Subcutaneous abdominal adipose tissue (tissue), 5 donors: ENCODE measurements at regions not wholly inside any gene's neighbourhood (a gene's known extent, or its start where the extent isn't known, plus 50 kb on each side); places are given as distances from the start of the nearest gene placed in this dataset.

ENCODE experiments used
- H3K27ac ChIP-seq: one replicate; pipeline ENCODE4 v1.7.0; 2013; ENCODE audit warnings: low read depth, mild to moderate bottlenecking, inconsistent platforms, low read length, moderate library complexity
- H3K27me3 ChIP-seq, 5 donors: one replicate each; pipeline ENCODE4 v1.7.0; 2013; ENCODE audit warnings: low read length in 5 of 5, inconsistent platforms in 1 of 5; ENCODE audit not compliant: control insufficient read depth in 5 of 5, insufficient read depth in 4 of 5
- H3K36me3 ChIP-seq, 5 donors: one replicate each; pipeline ENCODE4 v1.7.0; 2013; ENCODE audit warnings: low read length in 5 of 5; ENCODE audit not compliant: control insufficient read depth in 5 of 5, insufficient read depth in 5 of 5
- H3K4me1 ChIP-seq, 5 donors: one replicate each; pipeline ENCODE4 v1.7.0; 2013; ENCODE audit warnings: low read length in 5 of 5, mild to moderate bottlenecking in 3 of 5, moderate library complexity in 1 of 5; ENCODE audit not compliant: control insufficient read depth in 5 of 5, insufficient read depth in 5 of 5
- H3K4me3 ChIP-seq, 5 donors: one replicate each; pipeline ENCODE4 v1.7.0; 2013; ENCODE audit warnings: low read length in 5 of 5, low read depth in 1 of 5
- H3K9ac ChIP-seq, 5 donors: one replicate each; pipeline ENCODE4 v1.7.0; 2013; ENCODE audit warnings: low read length in 5 of 5, mild to moderate bottlenecking in 4 of 5, moderate library complexity in 3 of 5
- H3K9me3 ChIP-seq, 5 donors: one replicate each; pipeline ENCODE4 v1.7.0; 2013; ENCODE audit warnings: low read length in 5 of 5; ENCODE audit not compliant: control insufficient read depth in 5 of 5
- donor health status: healthy.
- donor health status: healthy.
- donor health status: healthy.
- donor health status: healthy.
- donor health status: healthy.

GRCh38 chr12:128047266-128048060, 219.5 kb upstream of the TMEM132C start:
- Histone ChIP-seq H3K27ac (no peak overlapping the region), H3K27me3 (no peaks in the 10 kb centered on the region), H3K4me3 (no peak overlapping the region), H3K36me3 (no peaks in the 10 kb centered on the region), H3K4me1 (no peaks in the 10 kb centered on the region), H3K9ac (no peak overlapping the region), H3K9me3 (no peaks in the 10 kb centered on the region)

DNA sequence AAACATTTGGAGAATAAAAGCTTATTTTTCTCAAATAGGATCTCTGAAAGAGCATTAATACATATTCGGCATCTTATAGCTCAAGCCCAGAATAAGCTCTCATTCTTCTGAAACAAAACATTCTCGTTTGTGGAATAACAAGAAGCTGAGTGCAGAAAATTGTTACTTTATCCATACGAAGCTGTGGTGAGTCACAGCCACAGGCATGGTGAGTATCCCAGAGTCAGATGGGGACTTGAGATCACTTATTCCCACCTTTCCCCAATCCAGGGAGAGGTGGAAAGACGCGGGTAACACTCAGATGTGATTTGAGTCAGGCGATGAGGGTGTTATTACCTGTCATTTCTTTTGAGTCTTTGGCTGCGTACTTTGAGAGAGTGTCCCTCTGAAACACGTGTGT, 214.6 kb upstream of the TMEM132C start:
- no peak overlapping the region for H3K27ac ChIP-seq
- no peak overlapping the region for H3K4me3 ChIP-seq
- H3K27me3 ChIP-seq = peaks cover 0 to 4% (median 0%) of the 10 kb centered on the region in 5 donors
- H3K9me3 ChIP-seq = peaks cover 0 to 5% (median 0%) of the 10 kb centered on the region in 5 donors
- H3K36me3 ChIP-seq = no peaks in the 10 kb centered on the region
- H3K9ac ChIP-seq = no peak overlapping the region
- no peaks in the 10 kb centered on the region for H3K4me1 ChIP-seq

- H3K36me3 ChIP-seq = no peaks in the 10 kb centered on the region
- H3K9me3 ChIP-seq = peaks cover 0 to 9% (median 3%) of the 10 kb centered on the region in 5 donors
- no peak overlapping the region for H3K9ac ChIP-seq
- H3K4me3 ChIP-seq = no peak overlapping the region
- no peak overlapping the region for H3K27ac ChIP-seq
- H3K27me3 ChIP-seq = peaks cover 0 to 4% (median 0%) of the 10 kb centered on the region in 5 donors
- no peaks in the 10 kb centered on the region for H3K4me1 ChIP-seq
These were observed 214.2 kb upstream of the TMEM132C start for GRCh38 chr12:128052777-128053176.

DNA sequence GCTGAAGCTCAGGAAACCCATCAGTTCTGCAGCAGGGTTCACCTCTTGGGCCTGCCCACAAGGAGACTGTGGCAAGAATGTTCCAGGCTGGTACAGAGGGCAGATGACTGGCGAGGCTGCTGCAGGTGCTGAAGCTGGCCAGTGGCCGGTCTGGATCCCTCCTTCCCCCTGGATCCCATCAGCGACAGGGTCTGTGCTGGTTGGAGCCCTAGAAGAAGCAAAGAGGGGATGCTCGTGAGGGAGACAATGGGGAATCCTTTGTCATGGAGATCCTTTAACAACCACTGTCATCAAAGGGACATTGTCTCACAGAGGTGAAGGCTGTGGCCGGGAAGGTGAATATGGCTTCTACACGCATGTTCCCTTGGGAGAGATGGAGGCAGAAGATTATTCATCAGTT, 211.4 kb upstream of the TMEM132C start:
- no peaks in the 10 kb centered on the region for H3K4me1 ChIP-seq
- H3K27ac ChIP-seq = no peak overlapping the region
- no peaks in the 10 kb centered on the region for H3K36me3 ChIP-seq
- H3K4me3 ChIP-seq = no peak overlapping the region
- H3K27me3 ChIP-seq = peaks cover 0 to 4% (median 0%) of the 10 kb centered on the region in 5 donors
- H3K9ac ChIP-seq = no peak overlapping the region
- peaks cover 0 to 9% (median 4%) of the 10 kb centered on the region in 5 donors for H3K9me3 ChIP-seq

DNA sequence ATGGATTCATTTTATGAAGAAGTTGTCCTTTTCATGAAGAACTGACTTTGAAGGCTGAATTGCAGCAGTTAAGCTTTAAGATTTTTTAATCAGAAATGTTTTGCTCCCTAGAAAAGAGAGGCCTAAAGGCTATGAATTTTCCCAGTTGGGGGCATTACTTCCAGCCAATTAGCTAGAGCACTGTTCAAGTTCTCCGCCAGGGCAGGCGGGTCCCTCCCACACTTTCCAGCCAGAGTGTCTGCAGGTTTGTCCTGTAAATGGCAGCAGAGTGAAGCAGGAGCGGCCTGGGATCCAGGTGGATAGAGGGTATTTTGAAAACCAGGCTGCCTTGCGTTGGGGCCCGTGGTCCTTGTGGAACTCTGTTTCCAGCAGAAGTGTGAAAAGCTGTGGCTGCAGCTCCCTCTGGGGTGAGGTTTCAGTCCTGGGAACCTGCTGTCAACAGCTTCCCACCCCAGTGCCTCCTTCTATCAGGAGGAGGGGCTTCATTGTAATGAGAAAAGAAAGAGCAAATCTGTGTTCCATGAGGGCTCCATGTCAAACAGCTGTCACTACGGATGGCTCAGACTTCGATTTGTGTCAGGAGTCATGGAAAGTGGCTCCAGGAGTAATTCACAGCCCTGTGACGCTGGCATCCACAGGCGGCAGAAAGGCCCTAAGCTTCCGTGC, 210.7 kb upstream of the TMEM132C start:
- Histone ChIP-seq H3K9me3 (peaks cover 0 to 9% (median 4%) of the 10 kb centered on the region in 5 donors), H3K27ac (no peak overlapping the region), H3K4me3 (no peak overlapping the region), H3K27me3 (peaks cover 0 to 4% (median 0%) of the 10 kb centered on the region in 5 donors), H3K4me1 (no peaks in the 10 kb centered on the region), H3K9ac (no peak overlapping the region), H3K36me3 (no peaks in the 10 kb centered on the region)

DNA sequence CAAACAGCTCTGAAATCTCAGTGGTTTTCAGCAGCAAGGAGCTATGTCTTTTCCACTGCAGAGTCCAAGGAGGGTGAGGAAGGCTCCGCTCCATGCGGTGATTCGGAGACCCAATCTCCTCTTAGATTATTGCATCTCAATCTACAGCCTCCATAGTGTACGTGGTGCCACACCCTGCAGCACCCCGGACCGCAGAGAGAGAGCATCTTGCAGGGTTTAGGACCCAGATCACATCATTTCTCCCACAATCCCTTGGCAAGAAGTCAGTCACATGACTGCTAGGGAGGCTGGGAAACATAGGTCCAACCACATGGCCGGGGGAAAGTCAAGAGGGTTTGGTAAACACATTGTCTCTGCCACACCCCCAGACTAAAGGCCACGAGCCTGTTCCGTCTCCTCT, 209.4 kb upstream of the TMEM132C start:
- H3K27ac ChIP-seq = no peak overlapping the region
- H3K4me1 ChIP-seq = no peaks in the 10 kb centered on the region
- no peak overlapping the region for H3K9ac ChIP-seq
- peaks cover 2 to 9% (median 4%) of the 10 kb centered on the region in 5 donors for H3K9me3 ChIP-seq
- peaks cover 0 to 4% (median 0%) of the 10 kb centered on the region in 5 donors for H3K27me3 ChIP-seq
- H3K4me3 ChIP-seq = no peak overlapping the region
- no peaks in the 10 kb centered on the region for H3K36me3 ChIP-seq

DNA sequence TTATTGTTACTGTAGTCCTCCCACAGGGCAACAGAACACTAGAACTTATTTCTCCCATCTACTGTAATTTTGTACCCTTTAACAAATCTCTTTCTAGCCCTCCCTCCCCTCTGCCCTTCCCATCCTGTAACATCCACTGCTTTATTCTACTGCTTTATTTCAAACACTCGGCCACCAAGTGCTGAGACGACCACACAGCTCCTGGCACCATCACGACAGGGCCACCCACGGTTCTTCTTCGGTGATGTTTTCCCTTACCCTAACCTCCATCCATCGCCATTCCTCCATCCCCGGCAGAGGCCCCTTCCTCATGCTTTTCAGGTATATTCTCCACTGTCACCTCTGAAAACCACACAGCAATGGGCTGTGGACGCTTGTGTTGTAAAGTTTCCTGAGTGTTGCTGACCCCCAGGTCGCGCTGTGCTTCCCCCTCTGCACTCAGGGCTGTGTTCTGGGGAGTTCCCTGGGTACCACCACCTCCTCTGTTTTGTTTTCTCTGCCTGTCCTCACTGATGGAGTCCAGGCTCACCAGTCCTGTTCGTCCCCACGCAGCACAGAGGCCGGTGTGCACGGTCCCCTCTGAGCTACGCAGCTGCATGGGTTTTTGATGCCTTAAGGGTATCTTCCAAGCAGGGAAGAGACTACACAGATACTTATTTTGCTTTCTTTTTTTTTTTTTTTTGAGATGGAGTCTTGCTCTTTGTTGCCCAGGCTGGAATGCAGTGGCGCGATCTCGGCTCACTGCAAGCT, 207.2 kb upstream of the TMEM132C start:
- Histone ChIP-seq H3K4me1 (no peaks in the 10 kb centered on the region), H3K4me3 (no peak overlapping the region), H3K36me3 (no peaks in the 10 kb centered on the region), H3K27ac (no peak overlapping the region), H3K27me3 (peaks cover 0 to 2% (median 0%) of the 10 kb centered on the region in 5 donors), H3K9ac (no peak overlapping the region), H3K9me3 (peaks cover 2 to 12% (median 4%) of the 10 kb centered on the region in 5 donors)

- Histone ChIP-seq H3K9ac (no peak overlapping the region), H3K4me1 (no peaks in the 10 kb centered on the region), H3K27me3 (no peaks in the 10 kb centered on the region), H3K36me3 (no peaks in the 10 kb centered on the region), H3K27ac (no peak overlapping the region), H3K9me3 (peaks cover 0 to 9% (median 4%) of the 10 kb centered on the region in 5 donors), H3K4me3 (no peak overlapping the region)
These were observed 198.8 kb upstream of the TMEM132C start for GRCh38 chr12:128068211-128068610.

- Histone ChIP-seq H3K9me3 (peaks cover 0 to 7% (median 4%) of the 10 kb centered on the region in 5 donors), H3K4me1 (no peaks in the 10 kb centered on the region), H3K27ac (no peak overlapping the region), H3K27me3 (no peaks in the 10 kb centered on the region), H3K4me3 (no peak overlapping the region), H3K9ac (no peak overlapping the region), H3K36me3 (no peaks in the 10 kb centered on the region)
These were observed 197.5 kb upstream of the TMEM132C start for GRCh38 chr12:128069359-128069997.
